Sigmoid colon (tissue), 6 donors: ENCODE measurements at regions not wholly inside any gene's neighbourhood (a gene's known extent, or its start where the extent isn't known, plus 50 kb on each side); places are given as distances from the start of the nearest gene placed in this dataset.

ENCODE experiments used
- DNase-seq: peaks from one replicate; pipeline ENCODE4 v3.0.0-alpha.2; 2019
- H3K27ac ChIP-seq, 4 donors: fragments of 200-600 bp; sonication (generic); one replicate each; pipeline ENCODE4 v1.5.1; 2016 to 2019; ENCODE audit warnings: mild to moderate bottlenecking in 1 of 4
- H3K27me3 ChIP-seq, 3 donors: fragments of 200-600 bp; sonication (generic); one replicate each; pipeline ENCODE4 v1.5.1; 2019; ENCODE audit warnings: mild to moderate bottlenecking in 1 of 3
- H3K36me3 ChIP-seq, 4 donors: fragments of 200-600 bp; sonication (generic); one replicate each; pipeline ENCODE4 v1.5.1; 2016 to 2019
- H3K4me1 ChIP-seq, 4 donors: fragments of 200-600 bp; sonication (generic); one replicate each; pipeline ENCODE4 v1.5.1; 2017 to 2019
- H3K4me3 ChIP-seq, 4 donors: fragments of 200-600 bp; sonication (generic); one replicate each; pipeline ENCODE4 v1.5.1; 2017 to 2019; ENCODE audit warnings: mild to moderate bottlenecking in 2 of 4, moderate library complexity in 1 of 4
- H3K9me3 ChIP-seq, 4 donors: fragments of 200-600 bp in 3 of 4; sonication (generic) in 3 of 4; one replicate each; pipeline versions ENCODE4 v1.5.1 to v1.6.1; 2013 to 2019
- EP300 ChIP-seq, 4 donors: sonication (generic); formaldehyde crosslinking; IDR thresholded peaks; one replicate each; pipeline ENCODE4 v1.6.1; 2017; ENCODE audit warnings: antibody characterized with exemption in 4 of 4
- POLR2A ChIP-seq, 2 donors: fragments of 450-650 bp; IDR thresholded peaks; one replicate each; pipeline ENCODE4 v1.6.1; 2016; ENCODE audit warnings: antibody characterized with exemption in 2 of 2, mild to moderate bottlenecking in 2 of 2, moderate library complexity in 2 of 2
- POLR2AphosphoS5 ChIP-seq, 4 donors: sonication (generic); formaldehyde crosslinking; IDR thresholded peaks; one replicate each; pipeline ENCODE4 v1.6.1; 2017; ENCODE audit warnings: antibody characterized with exemption in 4 of 4
- WGBS, 2 donors: extraction: QIAGEN DNeasy Blood & Tissue Kit; methylation state at CpG; one replicate each; pipeline ENCODE4 v1.1.7; 2013; 5-methylcytosine and 5-hydroxymethylcytosine counted together
- intact Hi-C: fragments of 100-400 bp; cut with DNase I; formaldehyde crosslinking; loops from one replicate; pipeline ENCODE4 v1.15.1; 2023
- TF ChIP-seq, protein P1 (sequence below), 4 experiments: fragments of 450-650 bp in 3 of 4; fragments of 200-600 bp in 1 of 4; IDR thresholded peaks; one replicate each; pipeline ENCODE4 v1.5.1; 2016 to 2019; ENCODE audit warnings: antibody characterized with exemption in 4 of 4, mild to moderate bottlenecking in 3 of 4, moderate library complexity in 2 of 4
- donor health status: healthy with polysubstance abuse.
- donor health status: healthy.

- no peak overlapping the region for H3K4me3 ChIP-seq
- intact Hi-C loops = no loop called here
- H3K9me3 ChIP-seq = no peaks in the 10 kb centered on the region
- TF ChIP-seq POLR2AphosphoS5 (IDR thresholded peaks at IDR 0.05) (no peak), EP300 (IDR thresholded peaks at IDR 0.05) (no peak), POLR2A (IDR thresholded peaks at IDR 0.05) (no peak)
- TF ChIP-seq, protein P1, sequence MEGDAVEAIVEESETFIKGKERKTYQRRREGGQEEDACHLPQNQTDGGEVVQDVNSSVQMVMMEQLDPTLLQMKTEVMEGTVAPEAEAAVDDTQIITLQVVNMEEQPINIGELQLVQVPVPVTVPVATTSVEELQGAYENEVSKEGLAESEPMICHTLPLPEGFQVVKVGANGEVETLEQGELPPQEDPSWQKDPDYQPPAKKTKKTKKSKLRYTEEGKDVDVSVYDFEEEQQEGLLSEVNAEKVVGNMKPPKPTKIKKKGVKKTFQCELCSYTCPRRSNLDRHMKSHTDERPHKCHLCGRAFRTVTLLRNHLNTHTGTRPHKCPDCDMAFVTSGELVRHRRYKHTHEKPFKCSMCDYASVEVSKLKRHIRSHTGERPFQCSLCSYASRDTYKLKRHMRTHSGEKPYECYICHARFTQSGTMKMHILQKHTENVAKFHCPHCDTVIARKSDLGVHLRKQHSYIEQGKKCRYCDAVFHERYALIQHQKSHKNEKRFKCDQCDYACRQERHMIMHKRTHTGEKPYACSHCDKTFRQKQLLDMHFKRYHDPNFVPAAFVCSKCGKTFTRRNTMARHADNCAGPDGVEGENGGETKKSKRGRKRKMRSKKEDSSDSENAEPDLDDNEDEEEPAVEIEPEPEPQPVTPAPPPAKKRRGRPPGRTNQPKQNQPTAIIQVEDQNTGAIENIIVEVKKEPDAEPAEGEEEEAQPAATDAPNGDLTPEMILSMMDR (IDR thresholded peaks at IDR 0.05) = no peak
- 46 to 84% methylated on average over 1 of the region's 1 CpG for WGBS, 2 donors
- no peaks in the 10 kb centered on the region for H3K4me1 ChIP-seq
- no peak for DNase-seq
- H3K27ac ChIP-seq = no peak overlapping the region
- no peaks in the 10 kb centered on the region for H3K36me3 ChIP-seq
- no peaks in the 10 kb centered on the region for H3K27me3 ChIP-seq
These were observed 55.0 kb upstream of the NMNAT3 start for GRCh38 chr3:139732729-139733128.

DNA sequence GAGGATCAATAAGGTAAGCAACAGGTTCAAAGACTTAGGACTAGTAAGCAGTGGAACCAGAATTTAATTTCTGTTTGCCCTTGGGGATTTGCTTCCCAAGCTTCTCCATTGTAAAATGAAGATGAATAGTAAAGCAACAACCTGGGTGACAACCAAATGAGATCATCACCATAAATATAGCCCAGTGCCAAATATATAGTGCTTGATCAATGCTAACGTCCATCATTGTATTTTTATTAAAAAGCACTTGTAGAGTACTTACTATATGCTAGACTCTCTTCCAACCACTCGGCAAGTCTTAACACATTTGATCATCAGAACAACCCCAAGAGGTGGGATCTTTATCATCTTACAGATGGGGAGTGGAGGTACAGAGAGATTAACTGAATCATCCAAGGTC, 51.5 kb upstream of the NMNAT3 start:
- no peak for TF ChIP-seq EP300 (IDR thresholded peaks at IDR 0.05)
- no peak for TF ChIP-seq POLR2AphosphoS5 (IDR thresholded peaks at IDR 0.05)
- no peak for TF ChIP-seq POLR2A (IDR thresholded peaks at IDR 0.05)
- TF ChIP-seq, protein P1 (IDR thresholded peaks at IDR 0.05) = no peak
- DNase-seq = no peak
- Histone ChIP-seq H3K27ac (no peak overlapping the region), H3K27me3 (no peaks in the 10 kb centered on the region), H3K36me3 (no peaks in the 10 kb centered on the region), H3K4me3 (no peak overlapping the region), H3K4me1 (no peaks in the 10 kb centered on the region), H3K9me3 (no peaks in the 10 kb centered on the region)
- WGBS, 2 donors = 80 to 88% methylated on average over 2 of the region's 2 CpGs
- intact Hi-C loops = no loop called here

DNA sequence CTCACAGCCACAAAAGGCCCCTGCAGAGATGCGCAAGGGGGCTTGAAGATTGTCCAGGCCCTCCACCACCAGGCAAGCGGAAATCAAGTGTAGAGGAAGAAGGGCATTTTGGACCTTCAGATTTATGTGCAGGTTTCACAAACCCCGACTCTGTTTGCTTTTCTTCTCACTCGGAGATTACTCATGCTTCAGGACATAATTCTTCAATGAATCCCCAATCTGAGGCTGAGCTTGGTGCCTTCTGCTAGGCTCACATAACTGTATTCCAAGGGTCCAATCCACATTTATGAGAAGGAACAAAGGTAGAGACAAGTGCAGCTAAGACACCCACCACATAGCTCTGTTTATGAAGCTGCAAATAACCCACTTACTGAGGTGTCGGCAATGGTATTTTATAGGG, 50.6 kb upstream of the NMNAT3 start:
- 85 to 88% methylated on average over 5 of the region's 5 CpGs for WGBS, 2 donors
- Histone ChIP-seq H3K27me3 (no peaks in the 10 kb centered on the region), H3K36me3 (no peaks in the 10 kb centered on the region), H3K9me3 (no peaks in the 10 kb centered on the region), H3K4me1 (no peaks in the 10 kb centered on the region), H3K27ac (no peak overlapping the region), H3K4me3 (no peak overlapping the region)
- no peak for TF ChIP-seq POLR2A (IDR thresholded peaks at IDR 0.05)
- TF ChIP-seq, protein P1 (IDR thresholded peaks at IDR 0.05) = no peak
- intact Hi-C loops = no loop called here
- no peak for DNase-seq
